Retinal pigment epithelial cell (primary cell): ENCODE measurements at regions not wholly inside any gene's neighbourhood (a gene's known extent, or its start where the extent isn't known, plus 50 kb on each side); places are given as distances from the start of the nearest gene placed in this dataset.

Source experiments
- DNase-seq: peaks from one replicate; pipeline ENCODE4 v3.0.0-alpha.2; 2010; ENCODE audit warnings: low read depth
- H3K4me3 ChIP-seq: 2 replicates; pipeline ENCODE4 v1.5.1; 2011; ENCODE audit warnings: mild to moderate bottlenecking, low read length, control low read depth, moderate library complexity
- CTCF ChIP-seq: conservative IDR thresholded peaks from 2 replicates; pipeline ENCODE4 v1.5.1; 2011; ENCODE audit warnings: low read depth, low read length, control low read depth, inconsistent platforms

GRCh38 chr12:105850103-105850968 is 288.4 kb downstream of the NUAK1 start:
- DNase-seq: no peak
- TF ChIP-seq CTCF: no peak
- no peak overlapping the region for H3K4me3 ChIP-seq

- TF ChIP-seq CTCF: no peak
- no peak overlapping the region for H3K4me3 ChIP-seq
- no peak for DNase-seq
Measured at GRCh38 chr12:105852496-105852895, 286.3 kb downstream of the NUAK1 start.

- no peak for DNase-seq
- no peak for TF ChIP-seq CTCF
- H3K4me3 ChIP-seq: no peak overlapping the region
Measured at GRCh38 chr12:105852951-105853350, 285.8 kb downstream of the NUAK1 start.

- no peak overlapping the region for H3K4me3 ChIP-seq
- DNase-seq: no peak
- no peak for TF ChIP-seq CTCF
Measured at GRCh38 chr12:105854071-105854470, 284.7 kb downstream of the NUAK1 start.

GRCh38 chr12:105855361-105856047 is 283.2 kb downstream of the NUAK1 start:
- no peak for TF ChIP-seq CTCF
- H3K4me3 ChIP-seq: no peak overlapping the region
- DNase-seq: no peak

GRCh38 chr12:105856048-105856405 is 282.7 kb downstream of the NUAK1 start:
- no peak overlapping the region for H3K4me3 ChIP-seq
- DNase-seq: no peak
- no peak for TF ChIP-seq CTCF
